ENCODE measurements at regions not wholly inside any gene's neighbourhood (a gene's known extent, or its start where the extent isn't known, plus 50 kb on each side); places are given as distances from the start of the nearest gene placed in this dataset.

DNA sequence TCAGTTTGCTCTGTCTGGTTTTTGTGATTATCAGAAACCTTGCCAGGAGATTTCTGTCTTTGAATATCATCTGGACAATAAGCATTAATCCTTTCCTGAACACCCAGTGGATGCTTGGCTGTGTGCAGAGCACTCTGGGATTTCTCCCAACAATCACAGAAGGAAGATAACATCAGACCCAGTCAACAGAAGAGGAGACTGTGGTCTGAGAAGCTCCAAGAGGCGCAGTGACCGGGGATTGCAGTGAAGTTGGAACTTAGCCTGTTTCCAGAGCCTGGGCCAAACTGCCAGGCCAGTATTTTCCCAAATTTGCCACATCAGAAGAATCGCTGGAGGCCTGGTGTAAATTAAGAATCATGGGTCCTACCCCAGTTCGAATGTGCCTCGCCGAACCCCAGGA, 264.7 kb downstream of the C16orf95 start:
- no peak for DNase-seq (ENCODE audit: low spot score)

DNA sequence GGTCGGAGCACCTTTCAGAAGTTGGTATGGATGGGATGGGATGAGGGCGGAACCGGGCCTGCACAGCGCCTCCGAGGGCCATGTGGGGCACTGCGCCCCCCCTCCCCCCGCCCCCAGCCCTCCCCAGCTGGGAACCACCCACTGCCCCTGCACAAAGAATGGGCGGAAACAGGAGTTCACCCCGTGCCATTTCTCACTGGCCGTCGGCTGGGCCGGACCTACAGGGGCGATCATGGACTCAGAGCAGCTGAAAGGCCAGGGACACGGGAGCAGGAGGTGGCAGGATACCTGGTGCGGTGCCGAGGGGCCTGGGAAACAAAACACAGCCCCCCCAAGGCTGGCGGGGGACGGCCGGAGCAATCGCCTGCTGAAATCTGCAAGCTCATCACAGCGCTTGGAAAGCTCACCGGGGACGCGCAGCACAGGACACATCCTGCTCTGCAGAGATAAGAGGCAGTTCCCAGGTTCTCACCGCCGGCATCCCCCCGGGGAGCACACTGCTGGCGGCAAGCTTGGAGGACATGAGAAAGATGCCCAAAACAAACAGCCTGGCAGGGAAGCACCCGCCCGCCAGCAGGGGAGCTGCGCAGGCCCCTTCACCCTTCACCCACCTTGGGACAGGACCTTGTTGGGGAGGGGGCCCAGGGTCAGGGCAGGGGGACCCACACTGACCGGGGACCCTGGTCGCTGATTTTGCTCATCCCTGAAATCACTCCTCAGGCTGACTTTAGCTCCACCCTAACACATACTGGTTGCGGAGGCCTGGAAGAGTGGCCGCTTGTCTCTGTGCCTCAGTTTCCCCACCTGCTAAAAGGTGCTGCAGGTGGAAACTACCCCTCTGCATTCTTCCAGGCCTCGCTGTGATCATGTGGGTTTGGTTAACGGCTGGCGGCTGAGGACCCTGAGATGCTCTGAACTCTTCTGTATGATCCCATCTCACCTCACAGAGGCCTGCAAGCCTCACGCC, 263.9 kb downstream of the C16orf95 start:
- DNase-seq (ENCODE audit: low spot score): no peak

DNA sequence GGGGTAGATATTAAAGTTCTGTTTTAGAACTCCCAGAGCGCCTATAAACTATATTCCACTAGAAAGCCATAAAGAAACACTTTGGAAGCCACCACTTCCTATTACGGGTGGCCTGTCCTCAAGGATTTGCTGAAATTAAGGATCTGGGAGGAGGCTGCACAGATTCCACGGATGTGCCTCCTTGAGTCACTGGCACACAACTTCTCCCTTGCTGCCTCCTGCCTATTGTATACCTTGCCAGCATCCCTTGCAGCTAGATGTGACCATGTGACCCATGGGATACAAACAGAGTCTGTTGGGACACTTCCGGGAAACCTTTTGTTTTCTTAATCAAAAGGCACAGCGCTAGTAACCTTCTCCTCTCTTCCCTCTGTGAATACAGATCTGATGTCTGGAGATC, 263.0 kb downstream of the C16orf95 start:
- no peak for DNase-seq (ENCODE audit: low spot score)

DNA sequence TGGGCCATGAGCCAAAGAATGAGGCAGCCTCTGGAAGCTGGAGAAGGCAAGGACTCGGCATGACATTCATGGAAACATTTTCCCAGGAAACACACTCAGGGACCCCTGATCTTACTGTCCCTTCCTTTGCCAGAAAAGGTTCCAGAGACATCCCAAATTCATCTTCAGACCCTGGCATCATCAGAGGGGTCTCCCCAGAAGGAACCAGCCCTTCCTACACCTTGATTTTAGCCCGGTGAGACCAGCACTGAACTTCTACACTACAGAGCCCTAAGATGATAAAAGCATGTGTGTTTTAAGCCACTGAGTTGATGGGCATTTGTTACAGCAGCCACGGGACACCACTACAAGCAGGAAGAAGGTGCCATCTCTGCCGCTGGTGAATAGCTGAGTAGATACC, 262.3 kb downstream of the C16orf95 start:
- no peak for DNase-seq (ENCODE audit: low spot score)

DNA sequence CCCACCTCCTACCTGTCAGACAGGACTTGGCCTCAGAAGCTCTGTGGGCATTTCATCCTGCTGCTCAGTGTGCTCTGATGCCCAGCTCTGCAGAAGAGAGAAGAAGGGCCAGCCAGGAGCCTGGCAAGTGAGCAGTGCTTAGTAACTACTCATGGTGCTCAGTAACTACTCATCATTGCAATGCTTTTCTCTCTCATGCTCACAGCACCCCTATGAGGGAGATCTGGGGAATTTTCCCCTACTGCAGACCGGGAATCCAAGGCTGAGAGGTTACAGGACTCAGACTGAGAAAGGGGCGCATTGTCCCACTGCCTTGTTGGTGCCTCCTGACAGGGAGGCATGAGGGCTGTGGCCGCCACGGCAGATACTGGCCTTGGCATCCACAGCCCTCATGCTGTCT, 261.1 kb downstream of the C16orf95 start:
- DNase-seq (ENCODE audit: low spot score): peak; percentile 33

DNA sequence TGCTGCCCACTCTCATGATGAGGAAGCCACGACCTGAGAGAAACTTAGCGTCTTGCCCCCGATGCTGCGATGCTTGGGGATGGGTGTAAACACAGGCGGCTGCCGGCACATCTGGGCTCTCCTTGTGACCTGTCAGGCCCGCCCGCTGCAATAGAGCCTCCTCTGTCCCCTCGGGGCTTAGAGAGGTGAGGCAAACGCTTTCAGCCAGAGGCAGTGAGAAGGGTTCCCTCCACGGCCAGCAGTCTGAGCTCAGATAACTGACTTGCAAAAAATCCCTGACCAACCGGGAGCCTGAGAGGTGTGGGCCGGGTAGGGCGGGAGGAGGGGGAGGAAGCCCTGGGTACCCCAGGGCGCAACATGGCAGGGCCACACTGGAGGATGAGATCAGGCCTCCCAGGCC, 260.6 kb downstream of the C16orf95 start:
- DNase-seq (ENCODE audit: low spot score): no peak

DNA sequence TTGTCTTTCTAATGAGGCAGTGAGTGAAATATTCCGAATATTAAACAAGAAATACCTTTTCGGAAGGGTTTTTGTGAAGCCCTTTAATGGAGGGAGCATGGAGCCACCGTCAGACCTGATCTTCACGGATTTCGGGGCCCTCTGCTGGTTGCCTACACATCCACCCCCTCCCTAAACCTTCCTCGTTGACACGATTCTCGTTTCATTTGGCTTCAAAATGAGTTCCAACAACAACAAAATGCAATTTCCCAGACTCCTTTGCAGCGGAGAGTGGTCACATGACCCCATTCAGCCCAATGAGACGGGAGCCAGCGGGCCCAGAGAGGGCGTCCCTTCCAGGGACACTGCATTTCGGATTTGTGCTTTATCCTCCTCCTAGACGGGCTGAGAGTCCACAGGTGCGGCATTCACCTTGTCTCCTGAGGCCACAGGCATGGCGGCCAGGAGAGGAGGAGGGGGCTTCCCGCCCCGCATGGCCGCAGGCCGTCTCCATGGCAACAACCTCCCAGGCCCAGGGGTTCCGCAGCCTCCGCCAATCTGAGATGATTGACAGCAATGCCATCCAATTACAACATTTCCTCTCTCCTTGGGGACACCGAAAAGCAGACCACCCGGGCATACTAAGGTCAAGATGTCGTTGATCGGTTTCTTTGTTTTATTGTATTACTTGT, 259.8 kb downstream of the C16orf95 start:
- DNase-seq (ENCODE audit: low spot score): no peak

DNA sequence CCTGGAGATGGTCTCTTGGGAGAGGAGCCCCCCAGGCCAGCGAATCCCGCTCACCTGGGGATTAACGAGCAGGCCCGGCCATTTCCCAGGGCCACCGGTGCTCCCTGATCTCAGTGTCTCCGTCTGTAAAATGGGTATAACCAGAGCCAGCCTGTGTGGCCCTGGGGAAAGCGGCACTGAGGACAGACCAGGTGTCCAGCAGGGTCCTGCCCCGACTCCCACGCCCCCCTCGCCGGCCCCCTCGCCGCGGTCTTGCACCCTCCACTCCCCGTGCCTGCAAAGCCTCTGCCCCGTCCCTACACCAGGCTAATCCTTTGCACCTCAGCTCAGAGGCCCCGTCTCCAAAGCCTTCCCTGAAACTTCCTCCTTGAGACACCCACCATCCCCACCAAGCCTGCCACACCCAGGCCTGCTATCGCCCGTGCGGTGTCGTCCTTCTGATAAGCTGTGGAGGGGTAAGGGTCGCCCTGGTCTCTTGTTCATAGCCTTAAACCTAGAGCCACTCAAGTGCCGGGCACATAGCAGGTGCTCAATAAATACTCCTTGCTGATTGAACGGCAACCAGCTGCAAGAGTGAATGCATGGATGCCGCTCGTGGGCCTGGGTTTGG, 259.1 kb downstream of the C16orf95 start:
- DNase-seq (ENCODE audit: low spot score): no peak

DNA sequence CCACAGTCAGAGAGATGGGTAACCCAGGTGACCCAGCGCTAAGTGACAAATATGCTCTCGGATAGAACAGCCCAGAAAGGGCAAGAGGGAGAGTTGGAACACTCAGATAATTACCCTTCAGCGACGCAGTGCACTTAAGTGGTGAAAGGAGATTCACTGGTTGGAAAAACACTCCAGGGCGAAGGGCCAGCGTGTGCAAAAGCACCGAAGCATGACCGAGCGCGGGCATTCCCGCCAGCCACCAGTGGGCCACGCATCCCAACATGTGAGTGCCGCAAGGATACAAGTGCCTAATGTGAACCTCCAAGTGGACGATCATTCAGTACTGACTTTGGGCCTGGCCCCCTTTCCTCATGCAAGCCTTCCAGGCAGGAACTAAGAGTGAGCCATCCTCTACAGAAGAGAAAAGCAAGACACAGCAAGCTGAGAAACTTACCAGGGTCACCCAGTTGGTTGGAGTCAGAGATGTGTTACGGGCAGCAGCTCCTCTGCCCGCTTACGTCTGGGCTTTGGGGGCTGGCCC, 258.4 kb downstream of the C16orf95 start:
- no peak for DNase-seq (ENCODE audit: low spot score)

DNA sequence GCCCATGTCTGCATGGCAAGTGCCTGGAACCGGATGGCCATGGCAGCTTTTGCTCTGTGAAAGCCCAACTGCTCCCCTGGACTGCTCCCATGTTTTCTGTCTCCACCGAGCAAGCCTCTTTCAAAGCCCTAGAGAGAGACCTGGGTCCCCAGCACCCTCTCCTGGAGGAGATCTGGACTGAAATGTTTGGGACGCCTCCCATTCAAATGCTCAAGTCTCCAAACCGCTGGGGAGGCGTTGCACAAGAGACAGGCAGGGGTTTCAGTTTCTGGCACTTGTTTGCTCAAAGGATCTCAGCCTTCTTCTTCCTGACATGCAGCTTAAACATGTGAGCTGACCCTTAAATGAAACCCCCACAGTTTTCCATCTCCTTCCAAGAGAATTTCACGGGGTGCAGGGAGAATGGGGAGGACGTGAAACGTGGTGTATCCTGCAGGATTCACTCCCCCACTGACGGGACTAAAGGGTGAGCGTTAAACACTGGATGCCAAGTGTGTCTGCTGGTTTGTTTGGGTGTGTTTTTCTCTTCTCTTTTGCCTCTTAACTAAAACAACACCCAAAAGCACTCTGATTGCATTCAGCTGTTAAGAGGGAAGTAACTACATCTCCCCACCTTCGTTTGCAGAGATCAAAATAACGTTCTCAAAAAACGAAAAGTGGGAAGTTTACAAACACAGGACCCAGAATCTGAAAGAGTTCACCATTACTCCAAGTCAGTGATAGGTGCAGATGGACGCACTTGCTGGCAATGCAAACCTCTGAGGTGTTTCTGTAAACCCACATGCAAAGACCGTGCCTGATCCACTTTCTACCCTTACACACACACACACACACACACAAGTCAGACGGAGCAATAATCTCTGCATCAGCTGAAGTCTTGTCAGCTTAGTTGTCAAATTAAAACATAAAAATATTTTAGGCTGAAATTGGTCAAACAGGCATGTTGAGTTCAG, 256.9 kb downstream of the C16orf95 start:
- no peak for DNase-seq (ENCODE audit: low spot score)

DNA sequence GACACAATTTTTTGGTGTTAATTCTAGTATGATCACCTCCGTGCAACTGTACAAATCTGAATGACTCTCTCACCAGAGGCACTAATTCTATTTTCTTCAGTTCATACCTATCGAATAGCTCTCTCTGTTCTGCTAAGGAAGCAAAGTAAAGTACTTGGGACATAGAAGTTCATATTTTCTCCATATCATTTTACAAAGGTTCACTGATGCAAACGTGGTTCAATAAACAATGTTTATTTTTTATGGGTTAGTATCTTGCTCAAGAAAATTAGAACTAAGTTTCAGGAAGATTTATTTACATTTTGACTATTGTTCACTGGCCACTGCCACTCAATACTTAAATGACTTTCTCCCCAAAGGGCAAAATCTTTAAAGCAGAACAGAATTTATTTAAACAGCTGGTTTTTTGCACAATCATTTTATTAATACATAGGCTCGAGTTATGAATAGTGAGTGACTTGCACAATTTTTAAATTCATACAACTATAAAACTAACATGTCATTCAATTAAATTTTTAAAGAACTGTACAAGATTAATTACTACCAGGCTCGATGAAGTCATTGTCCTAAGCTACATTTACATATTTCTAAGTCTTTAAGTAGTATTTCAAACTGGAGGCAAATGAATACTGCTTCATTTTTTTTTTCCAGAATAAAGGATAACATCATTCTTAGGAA, 255.8 kb downstream of the C16orf95 start:
- no peak for DNase-seq (ENCODE audit: low spot score)

DNA sequence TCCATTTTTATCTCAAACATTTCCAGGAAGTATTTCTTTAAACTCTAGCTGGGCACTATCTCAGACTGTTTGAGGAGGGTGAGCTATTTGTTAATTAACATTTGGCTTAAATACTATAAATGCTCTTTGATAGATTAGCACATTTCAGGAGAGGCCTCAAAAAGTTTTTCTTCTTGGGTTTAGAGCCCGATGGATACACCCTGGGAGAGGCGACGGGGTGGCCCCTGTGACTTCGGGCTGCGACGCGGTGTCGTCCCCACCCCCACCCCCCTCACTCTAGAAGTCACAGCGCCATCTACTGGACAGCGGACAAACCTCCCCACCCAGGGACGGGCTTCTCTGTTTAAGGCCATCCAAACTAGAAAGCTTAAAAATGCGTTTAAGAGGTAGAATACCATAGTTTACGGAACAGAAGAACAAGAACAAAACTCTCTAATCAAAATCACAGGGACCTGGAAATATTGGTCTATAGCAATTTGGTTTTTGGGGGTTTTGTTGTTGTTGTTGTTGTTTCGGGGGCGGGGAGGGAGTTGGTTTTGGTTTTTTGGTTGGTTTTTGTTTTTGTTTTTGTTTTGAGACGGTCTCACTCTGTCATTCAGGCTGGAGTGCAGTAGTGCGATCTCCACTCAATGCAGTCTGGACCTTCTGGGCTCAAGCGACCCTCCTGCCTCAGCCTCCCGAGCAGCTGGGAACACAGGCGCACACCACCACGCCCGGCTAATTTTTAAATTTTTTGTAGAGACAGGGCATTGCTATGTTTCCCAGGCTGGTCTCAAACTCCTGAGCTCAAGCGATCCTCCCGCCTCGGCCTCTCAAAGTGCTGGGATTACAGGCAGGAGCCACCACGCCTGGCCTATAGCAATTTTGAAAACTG, 254.4 kb downstream of the C16orf95 start:
- peak; percentile 91 for DNase-seq (ENCODE audit: low spot score)

DNA sequence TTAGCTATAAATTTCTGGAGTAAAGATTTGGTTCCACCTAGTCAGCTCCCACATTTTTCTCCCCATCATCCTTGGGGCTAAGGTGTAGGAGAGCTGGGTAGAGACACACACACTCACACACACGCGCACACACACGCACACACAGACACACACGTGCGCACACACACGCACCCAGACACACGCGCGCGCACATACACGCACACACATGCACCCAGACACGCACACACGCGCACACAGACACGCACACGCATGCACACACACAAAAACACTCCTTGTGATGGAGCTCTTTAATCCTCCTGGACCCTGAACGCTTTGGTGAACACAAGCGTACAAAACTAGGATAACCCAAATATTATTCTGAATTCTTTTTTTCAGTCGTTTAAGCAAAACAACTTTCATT, 253.6 kb downstream of the C16orf95 start:
- DNase-seq (ENCODE audit: low spot score): no peak

DNA sequence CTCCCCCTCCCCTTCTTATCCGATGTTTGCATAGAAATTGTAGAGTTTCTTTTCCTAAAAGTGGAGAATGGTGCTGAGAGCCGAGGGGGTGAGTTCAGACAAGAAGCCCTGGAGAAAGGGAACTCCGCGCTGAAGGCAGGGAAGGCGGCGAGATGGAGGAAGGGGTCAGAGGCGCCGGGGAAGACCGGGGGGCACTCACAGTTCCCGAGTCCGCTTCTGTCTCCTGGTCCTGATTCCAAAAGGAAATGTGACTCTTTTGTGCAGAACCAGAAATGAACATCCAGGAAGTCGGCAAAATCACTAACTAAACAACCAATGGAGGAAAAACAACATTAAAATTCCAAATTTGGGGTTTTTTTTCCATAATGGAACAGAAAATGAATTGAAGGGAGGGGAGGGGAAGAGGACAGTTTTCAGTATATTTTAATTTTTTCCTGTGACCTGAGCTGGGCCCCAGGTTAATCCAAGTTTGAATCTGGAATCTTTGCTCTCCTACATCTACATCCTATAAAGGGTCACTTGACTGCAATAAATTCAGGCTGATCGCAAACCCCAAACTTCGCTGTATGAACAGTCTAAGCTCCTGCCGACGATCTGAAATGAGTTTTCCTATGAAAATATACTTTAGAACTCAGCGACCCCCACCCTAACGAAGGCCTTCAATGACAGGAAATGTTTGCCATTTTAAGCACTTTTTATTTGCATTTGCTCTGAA, 252.3 kb downstream of the C16orf95 start:
- DNase-seq (ENCODE audit: low spot score): no peak

DNA sequence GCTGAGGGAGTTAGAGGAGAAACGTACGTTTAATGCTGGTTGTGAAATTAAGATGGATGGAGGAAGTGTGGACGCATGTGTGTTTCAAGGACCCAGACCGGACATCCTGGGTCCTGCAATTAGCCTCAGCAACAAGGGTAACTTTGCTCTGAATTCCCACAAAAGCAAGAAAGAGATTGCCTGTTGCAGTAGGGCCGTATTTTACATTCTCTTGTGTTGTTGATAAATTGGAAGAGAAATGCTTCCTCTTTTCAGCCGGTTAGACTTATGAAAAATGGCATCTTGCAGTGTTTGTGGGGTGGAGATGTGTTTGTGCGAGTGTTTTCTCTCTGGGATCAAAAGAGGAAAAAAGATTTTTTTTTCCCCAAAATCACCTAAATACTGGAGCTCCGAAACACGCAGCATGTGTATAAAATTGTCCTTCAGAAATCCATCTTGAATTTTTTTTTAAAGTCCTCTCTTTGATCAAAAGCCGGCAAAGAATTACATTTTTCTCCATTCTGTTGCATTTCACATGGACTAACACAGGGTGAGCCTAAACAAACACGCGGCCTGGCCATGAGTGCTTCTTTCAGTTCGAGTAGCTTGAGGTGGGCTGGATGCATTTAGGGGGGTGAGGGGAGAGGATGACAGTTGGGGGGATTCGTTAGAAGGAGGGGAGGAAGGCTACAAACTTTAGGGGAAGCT, 251.6 kb downstream of the C16orf95 start:
- DNase-seq (ENCODE audit: low spot score): no peak

DNA sequence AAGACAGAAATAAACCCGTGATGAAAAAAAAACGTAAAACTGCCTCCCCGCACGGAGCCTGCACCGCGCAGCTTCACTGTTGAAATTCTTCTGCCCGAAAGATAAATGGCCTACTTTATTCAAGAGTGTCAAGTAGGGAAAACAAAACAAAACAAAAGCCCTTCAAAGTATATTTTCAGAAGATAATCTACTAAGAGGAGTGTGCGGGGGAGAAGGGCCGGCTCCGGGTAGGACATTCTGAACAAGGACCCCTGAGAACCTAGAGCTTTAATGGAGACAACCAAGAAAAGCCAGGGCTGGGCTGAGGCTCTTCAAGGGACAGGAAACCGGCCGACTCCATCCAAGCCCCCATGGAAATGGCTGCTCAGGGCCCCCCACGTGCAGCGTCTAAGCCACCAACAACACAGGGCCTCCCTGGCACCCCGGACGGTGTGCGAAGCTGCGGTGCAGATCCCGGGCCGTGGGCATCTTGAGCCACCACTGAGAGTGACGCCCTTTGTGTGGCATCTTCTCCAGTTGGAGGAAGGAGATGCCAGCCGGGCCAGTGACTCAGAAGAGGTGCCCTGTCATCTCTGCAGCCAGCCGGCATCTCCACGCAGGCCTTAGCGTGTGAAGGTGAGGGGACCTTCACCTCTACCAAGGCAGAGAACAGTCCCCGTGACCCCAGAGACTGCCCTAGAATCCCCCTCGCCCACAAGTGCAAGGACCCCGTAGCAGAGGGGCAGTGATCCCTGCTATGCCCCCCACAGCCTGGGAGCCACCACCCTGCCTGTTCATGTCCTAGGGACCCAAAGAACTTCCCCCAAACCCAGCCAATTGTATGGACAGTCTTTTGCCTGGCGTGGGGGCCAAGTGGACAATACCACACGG, 250.8 kb downstream of the C16orf95 start:
- DNase-seq (ENCODE audit: low spot score): no peak

DNA sequence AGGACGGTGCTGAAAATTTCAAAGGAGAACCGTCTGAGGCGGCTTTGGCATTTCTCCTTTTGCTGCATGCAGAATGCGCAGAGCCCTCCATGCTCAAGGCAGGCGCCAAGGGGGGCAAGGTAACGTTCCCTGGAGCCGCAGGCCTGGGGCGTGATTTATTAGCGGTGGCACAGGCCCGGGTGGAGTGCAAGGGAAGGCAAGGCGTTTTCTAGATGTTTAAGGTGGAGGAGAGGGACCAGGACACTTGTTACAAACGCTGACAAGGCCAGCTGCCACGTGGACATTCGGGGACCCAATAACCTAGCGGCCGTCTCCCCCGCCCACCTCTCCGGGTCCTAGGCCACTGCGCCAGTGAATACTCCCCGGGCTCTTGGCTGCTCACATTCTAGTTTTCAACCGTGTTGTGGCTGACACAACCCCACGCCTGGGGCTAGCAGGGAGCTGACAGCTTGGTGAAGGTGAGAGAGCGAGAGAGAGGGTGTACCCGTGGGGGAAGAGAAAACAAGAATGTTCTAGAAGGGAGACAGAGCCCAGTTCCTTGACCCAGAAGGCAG, 250.1 kb downstream of the C16orf95 start:
- DNase-seq (ENCODE audit: low spot score): no peak
